Stimulated activated CD4-positive, alpha-beta T cell treated with anti-CD3 and anti-CD28 coated beads, Interleukin-15, amount 100 ng/mL, for 1 hour (primary cell): ENCODE measurements at regions not wholly inside any gene's neighbourhood (a gene's known extent, or its start where the extent isn't known, plus 50 kb on each side); places are given as distances from the start of the nearest gene placed in this dataset.
"Not testable (repeated sequence)": the region's sequence is repeated elsewhere in the genome, so short reads cannot be mapped to it uniquely, and the experiment has no call there.

Experiments used
- DNase-seq, 2 donors: peaks; one replicate each; pipeline ENCODE4 v3.0.0-alpha.2; 2020; ENCODE audit warnings: low read depth in 1 of 2, low spot score in 1 of 2

DNA sequence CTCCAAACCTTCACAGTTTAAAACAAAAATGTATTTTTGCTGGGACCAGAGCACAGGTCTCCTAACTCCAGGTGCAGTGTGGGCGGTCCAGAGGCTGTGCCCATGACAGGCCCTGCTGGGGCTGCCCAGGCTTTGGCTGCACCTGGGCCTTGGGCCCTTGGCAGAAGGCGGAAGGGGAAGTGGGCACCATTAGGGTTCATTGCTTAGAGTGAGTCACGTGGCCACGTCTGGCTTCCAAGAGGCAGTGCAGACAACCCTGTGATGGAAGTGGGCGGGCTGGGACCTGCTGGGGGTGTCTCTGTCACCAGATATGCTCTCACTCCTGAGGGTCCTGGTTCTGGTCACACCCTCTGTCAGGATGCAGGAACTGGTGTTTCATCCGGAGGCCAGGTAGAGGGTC is 302.2 kb downstream of the QKI start:
- no peak for DNase-seq

DNA sequence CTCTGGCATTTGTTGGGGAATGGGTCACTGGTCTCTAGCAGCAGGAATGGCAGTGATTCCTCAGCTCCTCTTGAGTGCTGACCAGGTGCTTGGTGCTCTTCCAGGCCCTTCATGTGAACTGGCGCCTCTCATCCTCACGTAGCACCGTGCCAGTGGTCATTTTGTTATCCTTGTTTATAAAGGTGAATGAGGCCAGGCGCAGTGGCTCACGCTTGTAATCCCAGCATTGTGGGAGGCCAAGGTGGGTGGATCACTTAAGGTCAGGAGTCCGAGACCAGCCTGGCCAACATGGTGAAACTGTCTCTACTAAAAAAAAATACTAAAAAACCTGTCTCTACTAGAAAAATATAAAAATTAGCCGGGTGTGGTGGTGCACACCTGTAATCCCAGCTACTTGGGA is 301.3 kb downstream of the QKI start:
- no peak for DNase-seq

DNA sequence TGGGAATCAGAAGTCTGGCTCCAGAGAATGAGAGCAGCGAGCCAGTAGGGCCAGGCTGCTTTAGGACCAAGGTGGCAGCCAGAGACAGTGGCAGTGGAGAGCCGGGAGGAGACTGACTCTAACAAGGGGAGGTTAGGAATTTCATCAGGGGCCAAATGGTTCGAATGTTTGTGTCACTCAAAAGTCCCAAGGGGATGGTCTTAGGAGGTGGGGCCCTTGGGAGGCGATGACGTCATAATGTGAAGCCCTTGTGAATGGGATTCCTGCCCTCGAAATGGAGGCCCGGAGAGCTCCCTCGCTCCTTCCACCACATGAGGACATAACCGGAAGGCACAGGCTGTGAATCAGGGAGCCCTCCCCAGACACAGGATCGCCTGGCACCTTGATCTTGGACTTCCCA is 299.7 kb downstream of the QKI start:
- no peak for DNase-seq

DNA sequence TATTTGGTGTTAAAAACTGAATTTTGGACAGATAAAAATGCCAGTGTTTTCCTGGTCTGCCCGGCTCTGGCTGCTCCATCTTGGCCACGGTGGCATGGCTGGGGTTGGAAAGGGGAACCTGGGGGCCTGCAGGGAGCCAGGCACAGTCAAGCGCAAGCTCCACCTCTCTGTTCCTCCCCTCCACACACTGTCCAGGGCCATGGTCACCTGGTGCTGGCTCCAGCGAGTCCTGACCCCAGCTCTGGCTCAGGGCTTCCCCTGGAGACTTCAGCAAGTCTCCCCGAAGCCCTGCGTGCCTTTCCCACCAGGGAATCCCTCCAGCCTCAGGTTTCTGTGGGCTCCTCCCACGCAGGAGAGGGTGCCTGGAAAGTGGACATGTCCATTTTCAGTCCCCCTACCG is 298.5 kb downstream of the QKI start:
- DNase-seq, result no peak

DNA sequence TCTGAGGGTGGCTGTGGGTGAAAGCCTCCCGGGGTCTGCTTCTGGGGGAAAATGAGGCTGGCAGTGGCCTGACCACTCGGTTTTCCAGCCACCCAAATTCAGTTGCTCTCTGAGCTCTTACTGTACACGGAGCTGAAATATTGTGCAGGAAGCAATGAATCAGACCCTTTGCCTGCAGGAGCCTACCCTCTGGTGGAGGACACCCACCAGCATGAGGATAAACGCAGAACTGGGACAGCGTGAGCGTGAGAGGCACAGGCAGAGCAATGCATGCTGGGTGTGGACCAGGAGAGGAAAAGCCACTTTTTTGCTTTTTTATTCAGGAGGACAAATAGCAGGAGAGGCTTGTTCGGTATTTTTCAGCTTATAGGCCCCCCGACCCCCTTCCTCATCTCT is 298.0 kb downstream of the QKI start:
- no peak for DNase-seq

DNA sequence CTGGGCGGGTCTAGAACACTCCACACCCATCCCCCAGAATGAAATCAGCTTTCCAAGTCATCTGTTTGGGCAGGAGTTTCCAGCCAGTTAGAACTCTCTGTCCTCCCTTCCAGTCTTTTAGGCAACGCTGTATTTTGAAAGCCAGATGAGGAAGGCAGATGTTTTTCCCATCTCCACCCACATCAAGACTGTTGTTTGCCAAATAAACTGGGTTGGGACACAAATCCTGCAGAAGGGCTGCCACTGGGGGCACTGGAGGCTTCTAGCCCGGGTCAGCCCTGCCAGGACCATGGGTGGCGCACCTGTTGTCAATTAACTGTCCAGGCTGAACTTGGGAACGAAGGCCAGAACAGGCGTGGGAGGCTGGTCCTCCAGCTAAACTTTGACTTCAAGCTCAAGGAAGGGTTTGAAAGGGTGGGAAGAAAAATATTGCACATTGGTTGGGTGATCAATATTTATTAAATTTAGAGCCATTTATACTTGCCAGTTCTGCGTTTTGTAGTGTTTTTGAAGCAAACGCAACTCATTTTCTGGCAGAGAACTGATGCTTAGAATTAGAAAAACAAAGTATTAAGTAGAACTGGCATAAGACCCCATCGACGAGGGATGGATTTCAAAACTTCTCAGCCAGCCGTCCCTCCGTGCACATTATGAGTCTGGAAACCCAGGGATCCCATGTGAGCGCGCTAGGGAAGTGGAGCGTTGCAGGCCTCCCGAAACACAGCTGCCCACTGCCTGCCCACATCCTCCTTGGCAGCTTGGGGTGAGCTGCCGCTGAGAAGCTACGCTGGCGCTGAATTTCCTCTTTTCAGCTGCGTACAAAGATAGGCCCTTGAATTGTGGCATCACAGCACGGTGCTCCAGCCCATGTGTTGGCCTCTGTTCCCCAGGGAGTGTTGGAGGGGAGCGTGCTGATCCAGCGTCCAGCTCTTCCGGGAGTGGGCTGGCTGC is 297.4 kb downstream of the QKI start:
- no peak for DNase-seq

DNA sequence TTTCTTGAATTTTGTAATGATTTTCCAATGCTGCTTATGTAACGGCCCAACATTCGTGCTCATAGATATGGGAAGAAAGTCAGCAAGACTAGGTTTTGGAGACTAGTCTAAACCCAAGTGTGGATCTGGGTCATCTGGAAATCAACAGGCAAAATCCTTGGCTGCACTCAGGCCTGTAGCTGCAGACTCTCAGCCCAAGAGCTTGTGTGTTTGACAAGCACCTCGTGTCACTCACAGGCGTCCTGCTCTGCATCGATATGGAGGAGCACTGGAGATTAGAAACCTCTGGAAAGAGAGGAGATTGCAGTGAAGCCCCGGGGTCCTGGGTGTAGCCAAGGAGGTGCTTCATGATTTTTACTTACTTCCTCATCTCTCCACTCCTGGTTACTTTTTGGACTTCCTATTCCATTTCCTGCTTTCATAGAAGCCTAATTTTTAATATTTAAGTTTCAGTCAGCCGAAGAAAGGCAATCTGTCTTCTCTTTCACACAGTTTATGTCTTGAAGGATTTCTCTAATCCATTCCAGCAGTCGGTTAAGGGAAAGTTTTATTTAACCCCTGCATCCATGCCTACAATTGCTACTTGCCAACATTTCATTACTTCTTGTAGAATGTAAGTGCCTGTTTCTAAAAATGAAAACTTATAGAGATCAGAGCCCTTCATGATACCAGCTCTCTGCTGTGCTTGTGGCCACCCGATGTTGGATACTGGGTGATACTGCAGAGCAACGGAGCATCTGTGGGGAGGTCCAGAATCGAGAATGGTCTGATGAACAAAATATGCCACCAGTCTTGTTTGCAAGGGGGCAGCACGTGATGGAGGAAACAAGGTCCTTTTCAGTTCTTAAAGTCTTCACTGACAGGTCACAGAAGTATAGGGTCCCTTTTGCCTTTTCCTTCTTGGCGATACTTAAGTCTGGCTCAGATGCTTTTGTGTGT is 296.3 kb downstream of the QKI start:
- DNase-seq, result no peak

DNA sequence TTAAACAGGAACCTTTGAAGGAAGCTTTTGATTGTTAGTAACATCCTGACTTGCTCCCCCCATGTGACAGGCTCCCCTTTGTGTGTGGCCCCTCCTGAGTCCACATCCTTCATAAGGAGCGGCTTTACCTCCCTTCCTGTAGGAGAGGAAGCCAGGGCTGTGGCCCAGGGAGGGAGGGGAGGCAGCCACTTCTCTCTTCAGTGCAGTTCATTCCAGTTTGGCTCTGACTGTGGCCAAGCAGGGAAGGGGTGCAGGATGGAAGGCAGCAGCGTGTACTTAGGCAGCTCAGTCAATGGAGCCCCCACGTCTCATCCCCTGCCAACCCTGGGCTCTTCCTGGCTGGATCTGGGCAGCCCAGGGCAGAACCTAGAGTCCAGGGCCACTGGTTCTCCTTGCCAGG is 295.2 kb downstream of the QKI start:
- no peak for DNase-seq

DNA sequence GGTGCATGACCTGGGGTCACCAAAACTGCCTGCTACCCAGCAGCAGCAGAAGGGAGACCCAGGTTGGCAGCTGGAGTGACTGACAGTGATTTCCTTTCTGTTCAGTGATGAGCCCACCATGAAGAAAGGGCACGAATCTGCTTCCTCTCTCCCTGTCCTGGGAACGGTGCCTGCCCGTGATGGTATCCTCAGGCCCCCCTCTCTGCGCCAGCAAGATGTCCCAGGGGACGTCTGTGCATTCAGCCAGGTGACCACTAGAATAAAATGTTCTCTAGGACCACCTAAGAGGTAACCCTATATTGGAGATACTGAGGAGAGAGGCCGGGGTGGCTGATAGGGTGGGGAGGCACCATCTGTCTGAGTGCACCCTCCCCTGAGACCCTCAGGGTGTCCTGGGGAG is 294.7 kb downstream of the QKI start:
- no peak for DNase-seq

DNA sequence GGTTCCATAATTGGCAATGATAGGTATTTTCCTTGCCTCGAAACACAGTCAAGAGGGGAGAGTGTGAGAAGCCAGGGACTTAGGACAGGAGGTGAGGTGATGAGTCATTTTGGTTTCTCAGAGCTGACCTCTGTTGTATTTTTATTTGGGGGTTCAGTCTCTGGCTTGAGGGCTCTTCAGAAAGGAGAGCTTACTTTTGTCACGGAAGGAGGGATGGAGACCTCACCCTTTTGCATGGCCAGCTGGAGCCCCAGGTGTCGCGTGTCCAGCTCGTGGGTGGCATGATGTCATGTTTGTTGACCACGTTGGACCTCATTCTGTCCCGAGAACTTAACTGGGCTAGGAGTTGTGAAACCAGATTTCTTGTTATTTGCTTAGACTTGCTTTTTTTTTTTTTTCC is 293.9 kb downstream of the QKI start:
- no peak for DNase-seq

DNA sequence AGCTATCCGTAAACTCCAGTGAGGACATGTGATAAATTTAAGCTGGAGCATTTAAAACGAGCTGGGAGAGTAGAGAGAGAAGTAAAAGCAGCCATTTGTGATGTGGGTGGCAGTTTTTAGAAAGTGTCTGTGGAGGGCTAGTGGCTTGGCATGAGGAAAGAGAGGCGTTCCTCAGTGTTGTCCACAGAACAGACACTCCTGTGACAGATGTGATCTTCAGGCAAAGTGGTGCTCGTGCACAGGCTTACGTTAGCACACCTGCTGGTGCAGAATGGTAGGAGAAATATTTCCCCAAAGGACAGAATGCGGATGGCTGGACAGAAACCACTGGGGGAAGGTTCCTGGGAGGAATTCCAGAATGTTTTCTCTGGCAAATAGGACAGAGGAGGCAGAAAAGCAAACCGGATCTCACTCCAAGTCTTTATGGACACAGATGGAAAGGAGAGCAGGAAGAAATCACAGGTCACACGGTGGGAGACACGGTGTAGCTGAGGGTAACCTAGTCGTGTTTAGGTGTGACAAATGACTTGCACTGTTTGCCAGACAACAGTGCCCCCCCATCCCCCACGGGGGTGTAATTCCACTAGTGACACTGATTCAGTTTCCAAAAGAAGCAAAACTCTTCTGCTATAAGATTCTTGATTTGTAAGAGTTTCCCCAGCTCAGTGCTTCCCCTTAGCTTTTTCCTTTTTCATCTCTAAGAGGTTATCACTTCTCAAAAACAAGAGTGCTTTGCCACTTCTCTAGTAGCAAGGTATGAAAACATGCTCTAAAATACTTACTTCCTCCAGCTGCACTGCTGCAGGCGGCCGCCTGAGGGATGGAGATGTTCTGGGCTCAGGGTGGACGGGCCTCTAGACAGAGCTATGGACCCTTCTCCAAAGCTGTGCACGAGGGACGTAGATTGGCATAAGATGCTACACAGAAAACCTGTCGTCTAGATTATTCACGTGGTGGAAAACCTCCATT is 293.2 kb downstream of the QKI start:
- no peak for DNase-seq

DNA sequence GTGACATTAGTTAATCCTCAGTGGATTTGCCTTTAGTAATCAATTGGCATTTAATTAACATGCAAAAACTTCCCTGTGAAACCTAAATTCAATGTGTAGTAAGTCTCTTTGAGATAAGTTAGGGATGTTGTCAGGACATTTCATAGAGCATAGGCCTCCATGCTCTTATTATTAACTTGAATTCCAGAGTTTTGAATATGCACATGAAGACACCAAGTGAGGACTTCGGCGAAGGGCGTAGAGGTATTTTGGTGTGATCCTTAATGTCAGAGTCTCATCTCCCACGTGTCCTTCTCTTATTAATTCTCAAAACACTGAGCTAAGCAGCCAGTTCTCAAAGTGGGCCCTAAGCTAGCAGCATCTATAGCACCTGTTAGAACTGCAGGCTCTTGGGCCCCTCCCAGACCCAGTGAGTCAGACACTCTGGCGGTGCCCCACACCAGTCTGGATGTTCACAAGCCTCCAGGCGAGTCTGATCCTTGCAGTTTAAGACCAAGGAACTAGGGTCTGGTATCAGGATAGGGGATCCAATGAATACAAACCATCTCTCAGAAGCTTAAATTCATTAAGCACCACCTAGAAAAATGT is 292.1 kb downstream of the QKI start:
- no peak for DNase-seq

DNA sequence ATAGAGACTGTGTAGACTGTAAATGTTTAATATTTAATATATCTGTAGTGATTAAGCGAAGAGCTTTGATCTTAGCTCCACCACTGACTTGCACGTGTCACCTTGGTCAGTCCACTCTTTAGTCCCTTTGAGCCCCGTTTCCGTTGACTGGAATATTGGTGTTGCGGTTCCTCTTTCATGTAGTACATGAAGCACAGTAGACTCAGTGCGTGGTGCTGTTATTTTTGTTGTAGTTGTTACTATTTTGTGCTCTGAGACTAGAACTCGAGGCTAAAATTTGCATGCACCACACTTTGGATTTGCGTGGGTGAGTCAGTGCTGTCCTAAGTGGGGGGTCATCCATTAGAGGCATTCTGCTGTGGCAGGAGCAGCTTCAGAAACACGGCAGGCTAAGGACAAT is 291.4 kb downstream of the QKI start:
- no peak for DNase-seq

DNA sequence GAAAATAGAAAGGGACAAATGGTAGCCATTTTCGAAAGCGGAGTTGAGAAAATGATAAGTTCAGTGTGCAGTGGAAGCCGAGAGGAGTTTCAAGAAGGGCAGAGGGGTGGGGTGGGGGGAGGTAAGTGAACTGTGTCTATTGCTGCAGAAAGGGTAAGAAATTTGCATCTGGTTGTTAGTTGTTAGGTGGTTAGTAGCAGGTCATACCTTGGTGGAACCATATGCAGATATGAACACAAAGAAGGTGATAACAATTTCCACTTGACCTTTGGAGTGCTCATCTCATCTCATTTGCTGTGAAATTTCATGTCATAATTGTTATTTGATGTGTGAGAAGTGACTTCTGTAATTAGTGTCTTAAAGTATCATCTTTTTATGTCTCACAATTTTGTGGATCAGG is 288.2 kb downstream of the QKI start:
- no peak for DNase-seq

DNA sequence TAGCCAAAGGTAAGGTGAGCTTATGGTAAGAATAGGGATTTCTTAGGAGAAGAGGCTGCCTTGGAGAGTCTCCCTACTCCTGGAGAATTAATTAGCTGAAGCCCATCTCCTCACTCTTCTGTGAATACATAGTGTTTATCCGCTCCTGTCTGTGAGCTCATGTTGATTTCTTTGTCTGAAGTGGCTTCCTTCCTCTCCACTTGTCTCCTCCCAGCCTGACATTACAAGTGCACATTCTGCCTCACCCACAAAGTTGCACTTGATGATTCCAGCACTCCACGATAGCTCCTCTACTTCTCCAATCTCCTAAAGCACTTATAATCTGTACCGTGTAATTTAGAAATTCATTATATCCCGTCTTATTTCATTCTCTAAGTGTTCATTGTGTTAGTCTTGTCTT is 287.2 kb downstream of the QKI start:
- DNase-seq, result no peak

DNA sequence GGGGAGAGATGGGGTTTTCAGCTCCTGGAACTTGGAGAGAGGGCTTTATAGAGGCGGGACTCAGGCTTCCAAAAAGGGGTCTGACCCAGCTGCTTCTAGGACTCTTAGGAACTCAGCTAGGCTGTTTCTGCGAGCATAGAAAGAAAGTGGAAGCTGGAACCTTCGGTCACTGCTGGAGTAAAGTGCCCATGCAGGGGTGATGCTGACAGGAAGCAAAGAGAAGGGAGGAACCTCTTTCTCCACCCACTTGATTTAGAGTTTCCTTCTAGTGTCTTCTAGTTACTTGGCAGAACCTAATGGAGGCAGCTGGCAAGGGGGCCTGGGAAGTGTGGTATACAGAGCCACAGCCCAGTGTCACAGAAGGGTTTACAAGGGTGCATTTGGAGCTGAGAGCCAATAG is 283.6 kb downstream of the QKI start:
- DNase-seq, result no peak

DNA sequence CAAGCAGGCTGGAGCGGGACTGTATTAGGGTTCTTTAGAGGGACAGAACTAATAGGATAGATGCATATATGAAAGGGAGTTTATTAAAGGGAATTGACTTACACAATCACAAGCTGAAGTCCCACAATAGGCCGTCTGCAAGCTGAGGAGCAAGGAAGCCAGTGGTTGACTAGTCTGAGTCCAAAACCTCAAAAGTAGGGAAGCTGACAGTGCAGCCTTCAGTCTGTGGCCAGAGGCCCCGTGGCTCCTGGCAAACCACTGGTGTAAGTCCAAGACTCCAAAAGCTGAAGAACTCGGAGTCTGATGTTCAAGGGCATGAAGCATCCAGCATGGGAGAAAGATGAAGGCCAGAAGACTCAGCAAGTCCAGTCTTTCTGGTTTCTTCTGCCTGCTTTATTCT is 281.8 kb downstream of the QKI start:
- DNase-seq, result not testable (repeated sequence)

DNA sequence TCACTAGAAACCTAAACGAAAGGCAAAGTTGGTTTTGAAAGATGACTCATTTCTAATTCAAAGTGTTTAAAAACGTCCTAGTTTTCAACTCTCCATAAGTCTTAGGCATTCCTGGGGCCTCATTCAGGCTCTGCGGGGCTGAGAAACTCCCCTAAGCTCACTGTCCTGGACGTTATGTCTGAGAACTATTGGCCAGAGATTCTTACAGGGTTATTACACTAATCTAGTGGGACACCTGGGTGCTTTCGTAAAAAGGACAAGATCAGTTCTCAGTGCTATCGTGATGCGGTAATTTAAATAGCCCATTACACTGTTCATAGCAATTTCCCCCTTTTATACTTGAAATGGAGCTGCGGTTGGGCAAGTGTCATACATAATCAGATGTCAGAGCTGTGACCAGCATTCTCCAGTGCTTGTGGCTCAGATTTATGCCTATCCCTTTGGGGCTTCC is 280.9 kb downstream of the QKI start:
- no peak for DNase-seq

DNA sequence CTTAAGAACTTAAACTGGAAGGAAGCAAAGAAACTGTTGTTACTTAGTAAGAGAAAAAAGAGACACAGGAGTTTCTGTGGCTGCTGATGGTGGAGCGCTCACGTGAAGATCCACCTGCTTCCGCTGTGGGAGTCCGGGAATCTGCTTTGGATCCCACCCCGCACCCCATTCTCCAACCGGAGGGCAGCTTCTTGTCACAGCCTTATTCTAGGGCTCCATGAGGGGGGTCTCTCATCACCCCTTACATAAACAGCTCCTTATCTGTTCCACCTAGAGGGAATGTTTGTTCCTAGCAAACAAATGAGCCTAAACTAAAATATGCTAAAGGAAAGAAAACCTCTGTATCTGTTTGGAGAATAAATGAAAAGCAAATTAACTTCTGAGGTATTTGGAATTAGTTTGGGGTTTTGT is 280.5 kb downstream of the QKI start:
- DNase-seq, result no peak

DNA sequence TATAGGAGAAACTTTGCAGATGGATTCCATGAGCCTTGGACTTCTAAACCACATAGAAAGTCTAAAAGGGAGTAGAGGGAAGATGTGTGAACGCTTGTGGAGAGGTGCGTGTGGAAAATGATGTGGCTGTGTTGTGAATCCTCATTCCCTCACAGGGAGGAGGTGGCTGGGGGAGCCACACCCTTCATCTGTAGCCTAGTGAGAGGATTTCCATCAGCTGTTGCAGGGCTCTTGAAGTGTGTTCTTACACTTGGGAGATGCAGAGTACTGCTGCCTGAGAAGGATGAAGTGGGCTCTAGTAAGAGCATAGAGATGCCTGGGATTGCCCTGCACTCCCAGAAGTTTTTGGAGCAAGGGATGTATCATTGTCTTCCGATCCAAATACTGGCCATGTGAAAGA is 279.6 kb downstream of the QKI start:
- no peak for DNase-seq

DNA sequence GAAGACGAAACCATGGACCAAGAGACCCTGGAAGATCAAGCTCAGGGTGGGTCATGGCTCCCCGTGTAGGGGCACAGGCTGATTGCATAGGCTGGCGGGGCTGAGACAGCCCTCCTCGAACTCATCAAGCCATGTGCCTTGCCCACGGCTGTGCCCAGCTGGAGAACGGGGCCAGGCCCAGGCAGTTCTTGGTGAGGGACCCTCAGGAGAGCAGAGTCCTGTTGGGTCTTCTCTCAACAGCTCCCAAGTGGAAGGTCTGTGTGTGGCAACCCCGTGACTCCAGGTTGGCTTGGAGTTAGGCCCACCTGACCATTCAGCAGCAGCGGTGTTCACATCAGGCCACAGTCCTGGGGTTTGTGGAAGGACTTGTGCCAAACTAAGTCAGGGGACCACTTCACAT is 276.5 kb downstream of the QKI start:
- DNase-seq, result no peak
